ENCODE measurements at regions not wholly inside any gene's neighbourhood (a gene's known extent, or its start where the extent isn't known, plus 50 kb on each side); places are given as distances from the start of the nearest gene placed in this dataset.

GRCh38 chr21:16367079-16367478 lies 637.3 kb downstream of the USP25 start:
- no peak for DNase-seq

GRCh38 chr21:16370186-16370585 lies 640.4 kb downstream of the USP25 start:
- DNase-seq: no peak

- no peak for DNase-seq
These were observed 642.8 kb downstream of the USP25 start for GRCh38 chr21:16372586-16372985.

DNA sequence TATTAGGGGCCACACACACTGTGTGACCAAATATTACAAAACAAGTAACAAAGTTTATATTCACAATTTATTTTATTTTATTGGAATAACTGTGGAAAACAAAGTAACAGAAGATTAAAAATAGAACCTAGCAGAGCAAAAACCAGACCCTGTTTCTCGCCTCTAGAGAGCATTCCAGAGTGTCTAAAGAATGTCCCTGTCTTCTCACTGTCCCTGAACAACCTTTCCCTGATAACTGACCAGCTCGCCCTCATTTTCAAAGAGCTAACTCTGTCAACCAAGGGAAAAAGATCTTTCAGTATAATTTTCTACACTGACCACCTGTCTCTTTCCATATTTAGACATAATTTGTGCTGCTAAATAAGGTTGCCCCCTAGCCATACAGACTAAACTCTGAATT lies 646.9 kb downstream of the USP25 start:
- no peak for DNase-seq

DNA sequence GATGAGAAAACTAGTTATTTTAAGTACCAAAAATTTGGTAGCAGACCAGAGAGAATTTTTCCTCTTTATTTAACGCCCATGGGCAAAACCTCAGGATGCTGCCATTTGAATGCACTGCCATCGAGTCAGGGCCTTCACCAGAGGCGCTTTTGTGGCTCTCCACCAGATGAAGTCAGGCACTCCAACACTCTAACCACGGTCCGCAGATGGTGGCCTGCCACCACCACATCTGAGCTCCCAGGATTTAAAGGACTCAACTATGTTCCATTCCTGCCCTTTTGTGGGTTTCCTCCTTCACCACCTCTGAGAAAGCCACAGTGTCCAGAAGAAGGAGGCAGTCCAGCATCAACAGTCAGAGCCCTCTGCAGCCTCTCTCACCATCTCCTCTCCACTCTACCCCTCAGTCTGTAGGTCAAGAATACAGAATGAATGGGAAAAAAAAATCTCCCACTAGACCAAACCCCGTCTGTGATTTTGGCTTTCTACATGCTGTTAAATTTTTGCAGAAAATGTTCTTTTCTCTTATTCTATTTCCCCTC lies 647.4 kb downstream of the USP25 start:
- no peak for DNase-seq

GRCh38 chr21:16377857-16378256 lies 648.1 kb downstream of the USP25 start:
- no peak for DNase-seq

GRCh38 chr21:16378525-16378924 lies 648.7 kb downstream of the USP25 start:
- DNase-seq: no peak

GRCh38 chr21:16388291-16388690 lies 658.5 kb downstream of the USP25 start:
- no peak for DNase-seq

DNA sequence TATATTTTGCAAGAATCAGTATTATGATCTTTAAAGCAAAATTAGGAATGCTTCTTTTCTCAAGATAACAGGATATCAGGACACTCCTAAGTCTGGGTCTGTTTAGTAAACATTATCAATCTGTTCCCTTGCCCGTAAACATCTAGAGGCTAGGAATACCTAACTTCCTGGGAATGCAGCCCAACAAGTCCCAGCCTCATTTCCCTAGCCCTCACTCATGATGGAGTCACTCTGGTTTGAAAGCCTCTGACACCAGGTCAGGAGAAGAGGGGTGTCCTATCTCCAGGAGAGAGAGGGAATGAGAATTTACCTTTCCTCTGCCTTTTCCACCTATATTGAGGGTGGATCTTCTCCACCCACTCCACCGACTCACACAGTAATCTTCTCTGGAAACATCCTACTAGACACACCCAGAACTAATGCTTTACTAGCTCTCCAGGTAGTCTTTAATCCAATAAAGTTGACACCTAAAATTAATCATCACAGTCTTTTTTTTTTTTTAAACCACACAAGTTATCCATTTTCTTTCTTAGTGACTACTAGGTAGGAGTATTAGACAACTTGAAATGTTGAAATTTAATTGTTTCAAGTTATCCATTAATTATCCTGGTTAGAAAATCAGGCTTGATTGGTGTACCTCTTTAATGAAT lies 659.3 kb downstream of the USP25 start:
- no peak for DNase-seq

- DNase-seq: no peak
These were observed 659.9 kb downstream of the USP25 start for GRCh38 chr21:16389643-16390042.

- DNase-seq: no peak
These were observed 665.5 kb downstream of the USP25 start for GRCh38 chr21:16395285-16395684.

- no peak for DNase-seq
These were observed 673.0 kb downstream of the USP25 start for GRCh38 chr21:16402752-16403151.

DNA sequence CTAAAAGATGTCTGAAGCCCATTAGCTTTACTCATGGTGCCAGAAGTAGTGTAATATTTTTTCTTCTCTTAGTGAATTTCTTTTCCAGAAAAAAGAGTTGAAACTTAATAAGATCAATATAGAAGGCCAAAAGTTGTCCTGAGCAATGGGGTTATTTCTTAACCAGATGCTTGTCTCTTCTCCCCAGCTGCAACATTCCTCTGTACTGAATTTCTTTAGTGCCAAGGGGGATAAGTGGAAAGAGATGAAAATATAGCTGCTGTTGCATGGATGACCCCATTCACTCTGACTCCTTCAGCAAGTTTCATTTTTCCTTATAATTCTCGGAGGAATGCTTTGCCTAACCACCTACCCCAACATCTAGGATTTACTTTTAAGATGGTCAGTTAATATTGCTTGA lies 675.0 kb downstream of the USP25 start:
- peak; percentile 74 for DNase-seq

DNA sequence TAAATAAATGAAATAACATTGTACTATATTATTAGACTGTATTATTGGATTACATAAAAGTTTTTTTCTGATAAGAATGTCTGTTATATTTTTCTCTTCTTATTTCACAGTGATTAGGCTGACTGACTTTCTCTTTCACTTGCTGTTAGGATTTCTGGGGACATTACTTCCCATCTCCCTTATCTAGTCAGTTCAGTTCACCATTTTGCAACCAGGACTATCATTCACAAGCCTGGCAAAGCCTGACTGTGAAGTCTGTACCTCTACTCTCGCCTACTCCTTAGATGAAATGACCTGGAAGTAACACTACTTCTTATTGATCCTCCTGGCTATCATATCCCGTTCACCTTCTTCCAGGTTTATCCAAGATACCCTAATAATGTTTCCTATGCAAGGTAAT lies 676.6 kb downstream of the USP25 start:
- no peak for DNase-seq

GRCh38 chr21:16407403-16408240 lies 677.8 kb downstream of the USP25 start:
- no peak for DNase-seq

DNA sequence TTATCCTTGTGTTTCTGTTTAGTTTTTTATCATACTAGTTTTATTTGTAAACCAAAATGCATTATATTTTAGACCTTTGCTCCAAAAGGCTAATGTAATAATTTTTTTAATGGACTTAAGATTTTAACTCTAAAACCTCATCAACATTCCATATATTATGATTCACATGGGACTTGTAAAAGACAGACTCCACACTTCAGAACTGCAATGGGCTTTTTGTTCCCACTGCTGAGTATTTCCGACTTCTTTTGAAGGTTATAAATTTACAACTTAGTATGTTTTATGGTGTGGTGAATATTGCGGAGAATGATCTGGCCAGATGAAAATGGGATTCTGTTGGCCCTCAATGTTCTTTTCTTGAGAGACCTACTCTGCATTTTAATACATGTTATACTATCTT lies 678.5 kb downstream of the USP25 start:
- DNase-seq: no peak

- DNase-seq: no peak
These were observed 679.6 kb downstream of the USP25 start for GRCh38 chr21:16409352-16409751.

DNA sequence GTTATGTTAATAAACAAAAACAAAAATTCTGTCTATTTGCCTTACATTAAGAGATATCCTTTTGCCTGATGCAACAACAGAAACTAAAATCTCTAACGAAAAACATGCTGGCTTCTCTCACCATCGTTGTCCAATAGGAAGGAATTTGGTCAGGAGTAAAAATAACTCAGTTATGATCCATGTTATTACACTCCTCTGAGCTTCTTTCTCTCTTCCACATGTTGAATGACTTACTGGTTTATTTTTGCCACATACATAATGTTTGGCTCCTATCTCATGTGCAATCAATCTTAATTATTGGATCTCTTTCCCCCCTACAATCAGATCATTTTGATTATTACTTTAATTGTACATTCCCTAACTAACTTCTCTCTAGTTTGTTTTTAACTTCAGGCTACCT lies 688.4 kb downstream of the USP25 start:
- DNase-seq: peak; percentile 67

DNA sequence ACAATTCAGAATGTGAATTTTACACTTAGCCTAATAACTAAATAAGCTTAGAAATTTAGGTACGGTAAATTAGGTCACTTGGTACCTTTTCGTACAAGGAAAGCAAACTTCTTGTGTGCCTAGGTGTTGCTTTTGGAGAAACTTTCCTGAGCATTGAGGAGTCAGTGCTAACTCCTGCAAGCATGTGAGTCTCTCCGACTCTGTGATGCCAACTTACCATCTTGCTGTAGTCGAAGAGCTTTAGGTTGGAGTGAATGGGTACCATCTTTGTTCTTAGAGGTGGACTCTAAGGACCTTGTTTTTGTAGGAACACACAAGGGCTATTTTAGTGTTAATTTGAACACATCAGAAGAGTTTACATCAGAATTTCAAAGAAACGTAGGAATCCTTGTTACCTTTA lies 688.9 kb downstream of the USP25 start:
- DNase-seq: no peak

DNA sequence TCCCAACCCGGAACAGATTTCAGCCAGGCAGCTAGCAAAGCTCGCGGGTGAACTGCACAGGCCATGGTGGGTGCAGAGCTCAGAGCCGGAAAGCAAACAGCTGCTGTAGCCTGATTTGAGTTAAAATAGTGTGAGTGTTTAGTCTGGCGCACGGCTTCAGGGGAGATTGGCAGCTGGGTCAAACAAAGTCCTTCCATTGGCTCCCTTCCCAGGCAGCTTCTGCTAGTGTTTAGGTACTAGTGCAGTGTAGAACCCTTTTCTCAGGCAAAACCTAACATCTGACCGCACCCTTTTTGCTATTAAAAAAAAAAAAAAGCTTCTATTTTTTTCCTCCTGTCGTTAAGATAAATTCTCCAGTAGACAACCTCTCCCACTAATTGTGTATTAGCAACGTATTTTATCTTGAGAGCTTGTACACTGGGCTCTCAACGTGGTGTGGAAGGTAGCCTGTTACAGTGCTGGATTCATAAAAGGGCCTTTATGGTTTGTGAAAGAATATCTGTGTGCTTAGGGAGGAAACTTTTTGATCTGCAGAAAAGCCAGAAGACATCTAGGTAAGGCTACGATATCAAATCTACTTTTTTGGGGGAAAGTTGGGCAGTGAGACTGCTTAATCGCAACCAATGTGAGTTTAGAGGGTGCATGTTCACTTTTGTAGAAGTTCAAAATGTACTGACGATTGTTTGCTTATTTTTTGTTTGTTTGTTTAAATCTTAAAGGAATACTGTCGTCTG lies 689.6 kb downstream of the USP25 start:
- peak; percentile 79 for DNase-seq

DNA sequence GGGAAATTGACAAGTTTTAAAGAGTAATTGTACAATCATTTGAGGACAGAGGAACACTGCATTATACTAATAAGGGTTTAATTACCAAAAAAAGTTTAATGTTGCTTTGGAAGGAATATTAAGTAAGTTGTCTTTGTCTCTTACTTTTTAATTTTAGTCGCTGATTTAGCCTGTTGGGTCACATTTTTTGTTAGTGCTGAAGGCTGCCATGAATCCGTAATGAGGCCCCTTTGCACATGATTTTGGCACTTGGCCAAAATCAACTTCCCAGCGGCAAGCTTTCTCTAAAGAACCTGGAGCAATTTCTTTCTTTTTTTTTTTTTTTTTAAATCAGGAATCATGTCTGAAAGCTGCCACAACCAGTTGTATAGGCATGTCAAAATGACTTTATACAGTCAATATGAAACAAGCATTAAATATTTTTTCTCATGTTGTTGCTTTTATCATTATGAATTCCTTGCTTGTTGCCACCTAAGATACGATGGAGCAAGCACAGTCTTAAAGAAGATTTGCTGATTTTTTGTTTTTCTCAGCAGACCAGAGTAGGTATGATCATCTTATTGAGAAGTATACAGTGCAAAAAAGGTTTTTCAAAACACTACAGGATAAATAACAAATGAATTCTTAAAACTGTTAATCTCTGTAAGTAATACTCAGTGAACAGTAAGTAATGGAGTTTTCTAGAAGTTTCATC lies 690.4 kb downstream of the USP25 start:
- DNase-seq: peak; percentile 66

- DNase-seq: no peak
These were observed 691.2 kb downstream of the USP25 start for GRCh38 chr21:16421007-16421406.

Measured in skin of body (tissue), 1 donor.